HEK293 (cell line): ENCODE measurements at regions not wholly inside any gene's neighbourhood (a gene's known extent, or its start where the extent isn't known, plus 50 kb on each side); places are given as distances from the start of the nearest gene placed in this dataset.

Experiments
- CTCF ChIA-PET: fragments of 350-600 bp; formaldehyde crosslinking; extraction: SDS; loops from one replicate; lab custom pipeline; 2021; ENCODE audit warnings: antibody characterized with exemption; lab: Yijun Ruan, JAX
- POLR2A ChIA-PET: fragments of 300-600 bp; formaldehyde crosslinking; extraction: SDS; loops from one replicate; lab custom pipeline; 2020; ENCODE audit warnings: antibody characterized with exemption, inconsistent platforms; lab: Yijun Ruan, JAX
- H3K27ac ChIP-seq: fragments of 200-500 bp; sonication (Bioruptor generic); 2 replicates; pipeline ENCODE4 v1.5.1; 2014; ENCODE audit warnings: low read depth, low read length, control low read depth, inconsistent platforms; ENCODE audit errors: extremely low read depth
- H3K36me3 ChIP-seq, 2 experiments: fragments of 200-500 bp in 1 of 2; sonication (Bioruptor generic) in 1 of 2; 1 replicate in 1 of 2; 2 replicates in 1 of 2; pipeline ENCODE4 v1.5.1; 2014 to 2017; ENCODE audit warnings: inconsistent platforms in 2 of 2, low read length in 2 of 2; ENCODE audit not compliant: control insufficient read depth in 2 of 2, insufficient read depth in 1 of 2
- H3K4me1 ChIP-seq: fragments of 200-500 bp; sonication (Bioruptor generic); 2 replicates; pipeline ENCODE4 v1.5.1; 2014; ENCODE audit warnings: mild to moderate bottlenecking, low read length, inconsistent platforms; ENCODE audit not compliant: control insufficient read depth, insufficient read depth
- H3K4me3 ChIP-seq: 2 replicates; pipeline ENCODE4 v1.5.1; 2011; ENCODE audit warnings: low read depth, mild to moderate bottlenecking, control low read depth, low read length, moderate library complexity
- H3K9me3 ChIP-seq: fragments of 200-500 bp; sonication (Bioruptor generic); 2 replicates; pipeline ENCODE4 v1.5.1; 2014; ENCODE audit warnings: low read depth, low read length, inconsistent platforms; ENCODE audit not compliant: control insufficient read depth, insufficient read depth
- GLIS1 ChIP-seq: fragments of 450-650 bp; formaldehyde crosslinking; IDR thresholded peaks from 2 replicates; pipeline ENCODE4 v1.5.1; 2016; ENCODE audit warnings: missing biosample characterization, missing genetic modification characterization
- IKZF3 ChIP-seq: fragments of 450-650 bp; IDR thresholded peaks from 2 replicates; pipeline ENCODE4 v1.5.0; 2018; ENCODE audit warnings: missing biosample characterization, mild to moderate bottlenecking, missing genetic modification characterization, moderate library complexity
- KLF16 ChIP-seq: fragments of 450-650 bp; formaldehyde crosslinking; IDR thresholded peaks from 2 replicates; pipeline ENCODE4 v1.5.1; 2017; ENCODE audit warnings: missing biosample characterization, missing genetic modification characterization
- SP2 ChIP-seq: fragments of 450-650 bp; formaldehyde crosslinking; IDR thresholded peaks from 2 replicates; pipeline ENCODE4 v1.5.1; 2016; ENCODE audit warnings: missing biosample characterization, missing genetic modification characterization
- TCF7L2 ChIP-seq: IDR thresholded peaks from 2 replicates; pipeline ENCODE4 v1.6.1; 2011; ENCODE audit warnings: low read depth, mild to moderate bottlenecking, inconsistent platforms, low read length, moderate library complexity, borderline replicate concordance
- ZNF112 ChIP-seq: fragments of 450-650 bp; formaldehyde crosslinking; IDR thresholded peaks from 2 replicates; pipeline ENCODE4 v1.5.0; 2017; ENCODE audit warnings: missing biosample characterization, missing genetic modification characterization
- ZNF184 ChIP-seq: fragments of 450-650 bp; IDR thresholded peaks from 2 replicates; pipeline ENCODE4 v1.5.1; 2018; ENCODE audit warnings: missing biosample characterization, mild to moderate bottlenecking, missing genetic modification characterization
- ZNF211 ChIP-seq: fragments of 450-650 bp; formaldehyde crosslinking; IDR thresholded peaks from 2 replicates; pipeline ENCODE4 v1.5.1; 2016; ENCODE audit warnings: low read depth, missing biosample characterization, missing genetic modification characterization
- ZNF221 ChIP-seq: fragments of 450-650 bp; formaldehyde crosslinking; IDR thresholded peaks from 2 replicates; pipeline ENCODE4 v1.5.1; 2017; ENCODE audit warnings: missing biosample characterization, missing genetic modification characterization, borderline replicate concordance
- ZNF391 ChIP-seq: fragments of 450-650 bp; formaldehyde crosslinking; IDR thresholded peaks from 2 replicates; pipeline ENCODE4 v1.5.1; 2016; ENCODE audit warnings: low read depth, missing biosample characterization, missing genetic modification characterization, borderline replicate concordance
- ZNF76 ChIP-seq: fragments of 450-650 bp; formaldehyde crosslinking; IDR thresholded peaks from 2 replicates; pipeline ENCODE4; 2016; ENCODE audit warnings: low read depth, missing biosample characterization, missing genetic modification characterization, borderline replicate concordance
- ZNF792 ChIP-seq: fragments of 450-650 bp; formaldehyde crosslinking; IDR thresholded peaks from 2 replicates; pipeline ENCODE4 v1.5.1; 2016; ENCODE audit warnings: missing biosample characterization, missing genetic modification characterization
- ZNF830 ChIP-seq: fragments of 450-650 bp; IDR thresholded peaks from 2 replicates; pipeline ENCODE4 v1.5.0; 2018; ENCODE audit warnings: missing biosample characterization, missing genetic modification characterization, low read depth, mild to moderate bottlenecking, moderate library complexity
- ZXDB ChIP-seq: fragments of 450-650 bp; formaldehyde crosslinking; IDR thresholded peaks from 2 replicates; pipeline ENCODE4 v1.5.1; 2016; ENCODE audit warnings: missing biosample characterization, missing genetic modification characterization
- TF ChIP-seq, protein P1 (sequence below): fragments of 450-650 bp; formaldehyde crosslinking; IDR thresholded peaks from 2 replicates; pipeline ENCODE4 v1.5.1; 2016; ENCODE audit warnings: missing biosample characterization, missing genetic modification characterization

- H3K27ac ChIP-seq, result no peak overlapping the region
- CTCF ChIA-PET, result interaction anchor here (0.7 to 1.0 kb wide), 2 partner anchors 23 to 33 kb away, joined by 4 to 5 read pairs; no protein-coding TSS in a partner anchor
These were observed 181.2 kb downstream of the GBA3 start for GRCh38 chr4:22873899-22874298.

GRCh38 chr4:22870847-22871449 is 178.2 kb downstream of the GBA3 start:
- H3K4me1 ChIP-seq, result no peaks in the 10 kb centered on the region
- TF ChIP-seq IKZF3 (tag by site-specific recombination) (no peak), ZNF211 (tag by site-specific recombination) (no peak), ZNF76 (tag by site-specific recombination) (no peak)
- TF ChIP-seq, all 188 proteins: peak for 0
- ChIA-PET POLR2A (no interaction called here), CTCF (interaction anchor here (0.6 kb wide), 1 partner anchor 48 kb away, joined by 3 read pairs; no protein-coding TSS in a partner anchor)
- Histone ChIP-seq H3K36me3 (no peaks in the 10 kb centered on the region), H3K9me3 (no peaks in the 10 kb centered on the region), H3K4me3 (no peak overlapping the region), H3K27ac (no peak overlapping the region)

More at GRCh38 chr4:22873899-22874298, 181.2 kb downstream of the GBA3 start:
- no peaks in the 10 kb centered on the region for H3K9me3 ChIP-seq
- POLR2A ChIA-PET, result no interaction called here
- no peak overlapping the region for H3K4me3 ChIP-seq
- TF ChIP-seq TCF7L2 (no peak), ZNF184 (tag by site-specific recombination) (no peak), ZNF792 (tag by site-specific recombination) (no peak), KLF16 (tag by site-specific recombination) (no peak)
- TF ChIP-seq, protein P1, sequence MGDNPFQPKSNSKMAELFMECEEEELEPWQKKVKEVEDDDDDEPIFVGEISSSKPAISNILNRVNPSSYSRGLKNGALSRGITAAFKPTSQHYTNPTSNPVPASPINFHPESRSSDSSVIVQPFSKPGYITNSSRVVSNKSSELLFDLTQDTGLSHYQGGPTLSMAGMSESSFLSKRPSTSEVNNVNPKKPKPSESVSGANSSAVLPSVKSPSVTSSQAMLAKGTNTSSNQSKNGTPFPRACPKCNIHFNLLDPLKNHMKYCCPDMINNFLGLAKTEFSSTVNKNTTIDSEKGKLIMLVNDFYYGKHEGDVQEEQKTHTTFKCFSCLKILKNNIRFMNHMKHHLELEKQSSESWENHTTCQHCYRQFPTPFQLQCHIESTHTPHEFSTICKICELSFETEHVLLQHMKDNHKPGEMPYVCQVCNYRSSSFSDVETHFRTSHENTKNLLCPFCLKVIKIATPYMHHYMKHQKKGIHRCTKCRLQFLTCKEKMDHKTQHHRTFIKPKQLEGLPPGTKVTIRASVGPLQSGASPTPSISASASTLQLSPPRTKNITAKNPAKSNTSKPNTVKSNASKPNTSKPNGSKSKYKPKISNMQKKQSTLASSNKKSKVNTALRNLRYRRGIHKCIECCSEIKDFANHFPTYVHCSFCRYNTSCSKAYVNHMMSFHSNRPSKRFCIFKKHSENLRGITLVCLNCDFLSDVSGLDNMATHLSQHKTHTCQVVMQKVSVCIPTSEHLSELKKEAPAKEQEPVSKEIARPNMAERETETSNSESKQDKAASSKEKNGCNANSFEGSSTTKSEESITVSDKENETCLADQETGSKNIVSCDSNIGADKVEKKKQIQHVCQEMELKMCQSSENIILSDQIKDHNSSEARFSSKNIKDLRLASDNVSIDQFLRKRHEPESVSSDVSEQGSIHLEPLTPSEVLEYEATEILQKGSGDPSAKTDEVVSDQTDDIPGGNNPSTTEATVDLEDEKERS (tag by site-specific recombination), result no peak
- no peaks in the 10 kb centered on the region for H3K4me1 ChIP-seq
- no peaks in the 10 kb centered on the region for H3K36me3 ChIP-seq

DNA sequence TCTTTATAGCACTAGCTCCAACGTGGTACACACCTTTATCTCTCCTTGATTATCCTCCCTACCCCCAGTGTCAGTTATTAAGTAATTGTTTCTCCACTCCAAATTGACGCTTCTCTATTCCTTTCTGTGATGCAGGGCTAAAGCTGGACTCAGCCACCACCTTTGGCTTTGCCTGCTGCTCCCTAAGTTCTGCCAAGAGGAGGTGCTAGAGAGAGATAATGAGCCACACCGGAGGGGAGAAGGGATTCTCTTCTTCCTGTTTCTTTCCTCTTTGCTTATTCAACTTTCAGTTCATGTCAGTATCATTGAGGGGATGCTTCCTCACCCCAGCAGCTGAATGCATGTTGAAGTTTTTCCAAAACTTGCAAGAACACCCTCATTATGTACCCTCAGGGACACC is 176.5 kb downstream of the GBA3 start:
- ChIA-PET POLR2A (no interaction called here), CTCF (interaction anchor here (1.2 kb wide), 1 partner anchor 28 kb away, joined by 3 read pairs; no protein-coding TSS in a partner anchor)
- Histone ChIP-seq H3K4me3 (no peak overlapping the region), H3K27ac (no peak overlapping the region), H3K4me1 (no peaks in the 10 kb centered on the region), H3K9me3 (no peaks in the 10 kb centered on the region), H3K36me3 (no peaks in the 10 kb centered on the region)
- TF ChIP-seq GLIS1 (tag by site-specific recombination) (no peak), ZNF221 (tag by site-specific recombination) (no peak), ZXDB (tag by site-specific recombination) (no peak), ZNF391 (tag by site-specific recombination) (no peak), ZNF830 (tag by site-specific recombination) (no peak), SP2 (tag by site-specific recombination) (no peak), ZNF112 (tag by site-specific recombination) (no peak)
